ENCODE measurements at regions not wholly inside any gene's neighbourhood (a gene's known extent, or its start where the extent isn't known, plus 50 kb on each side); places are given as distances from the start of the nearest gene placed in this dataset.

- TF ChIP-seq CTCF (conservative IDR thresholded peaks at IDR 0.05; ENCODE audit: low read length) = no peak
- TF ChIP-seq EZH2phosphoT487 (IDR thresholded peaks at IDR 0.05; ENCODE audit: borderline replicate concordance) = no peak
- no peak overlapping the region for H2AFZ ChIP-seq (ENCODE audit: low read length)
- H3K9ac ChIP-seq (ENCODE audit: low read depth, low read length, poor library complexity, severe bottlenecking) = no peak overlapping the region
- no peaks in the 10 kb centered on the region for H3K27me3 ChIP-seq (ENCODE audit: insufficient read depth, low read length, poor library complexity, severe bottlenecking)
- H3K4me3 ChIP-seq (ENCODE audit: low read length, poor library complexity, severe bottlenecking) = no peak overlapping the region
- H3K36me3 ChIP-seq (ENCODE audit: insufficient read depth, low read length) = no peaks in the 10 kb centered on the region
- H3K4me1 ChIP-seq (ENCODE audit: insufficient read depth, low read length, poor library complexity, severe bottlenecking) = no peaks in the 10 kb centered on the region
- H3K9me2 ChIP-seq (replicated peaks; ENCODE audit: low read depth, low read length) = no peaks in the 10 kb centered on the region
- H3K79me2 ChIP-seq (ENCODE audit: insufficient read depth, low read length) = no peaks in the 10 kb centered on the region
- H4K20me1 ChIP-seq (ENCODE audit: insufficient read depth, low read length, poor library complexity, severe bottlenecking) = no peaks in the 10 kb centered on the region
- no peaks in the 10 kb centered on the region; the same call in 1 of the 2 replicates for H3K9me3 ChIP-seq (ENCODE audit: insufficient read depth, low read depth, low read length)
- H3F3A ChIP-seq (ENCODE audit: low read depth) = no peaks in the 10 kb centered on the region
- no peak overlapping the region for H3K4me2 ChIP-seq (ENCODE audit: low read depth, low read length, poor library complexity, severe bottlenecking)
Measured at GRCh38 chr12:115001571-115002180, 317.7 kb upstream of the TBX3 start.

GRCh38 chr12:115000038-115000437, 316.1 kb upstream of the TBX3 start:
- Histone ChIP-seq H3K27me3 (ENCODE audit: insufficient read depth, low read length, poor library complexity, severe bottlenecking) (no peaks in the 10 kb centered on the region), H3F3A (ENCODE audit: low read depth) (no peaks in the 10 kb centered on the region), H3K9me2 (replicated peaks; ENCODE audit: low read depth, low read length) (no peaks in the 10 kb centered on the region), H3K4me3 (ENCODE audit: low read length, poor library complexity, severe bottlenecking) (no peak overlapping the region), H3K4me2 (ENCODE audit: low read depth, low read length, poor library complexity, severe bottlenecking) (no peak overlapping the region), H2AFZ (ENCODE audit: low read length) (no peak overlapping the region), H3K9me3 (ENCODE audit: insufficient read depth, low read depth, low read length) (no peaks in the 10 kb centered on the region; the same call in 1 of the 2 replicates), H3K9ac (ENCODE audit: low read depth, low read length, poor library complexity, severe bottlenecking) (no peak overlapping the region), H3K4me1 (ENCODE audit: insufficient read depth, low read length, poor library complexity, severe bottlenecking) (no peaks in the 10 kb centered on the region), H3K79me2 (ENCODE audit: insufficient read depth, low read length) (no peaks in the 10 kb centered on the region), H4K20me1 (ENCODE audit: insufficient read depth, low read length, poor library complexity, severe bottlenecking) (no peaks in the 10 kb centered on the region), H3K36me3 (ENCODE audit: insufficient read depth, low read length) (no peaks in the 10 kb centered on the region)
- TF ChIP-seq EZH2phosphoT487 (IDR thresholded peaks at IDR 0.05; ENCODE audit: borderline replicate concordance) = no peak
- TF ChIP-seq CTCF (conservative IDR thresholded peaks at IDR 0.05; ENCODE audit: low read length) = no peak

- H3K9ac ChIP-seq (ENCODE audit: low read depth, low read length, poor library complexity, severe bottlenecking) = no peak overlapping the region
Measured at GRCh38 chr12:114998750-114999128, 314.8 kb upstream of the TBX3 start.

More at GRCh38 chr12:114998750-114999128, 314.8 kb upstream of the TBX3 start:
- Histone ChIP-seq H4K20me1 (ENCODE audit: insufficient read depth, low read length, poor library complexity, severe bottlenecking) (no peaks in the 10 kb centered on the region), H2AFZ (ENCODE audit: low read length) (no peak overlapping the region), H3K79me2 (ENCODE audit: insufficient read depth, low read length) (no peaks in the 10 kb centered on the region), H3K9me2 (replicated peaks; ENCODE audit: low read depth, low read length) (no peaks in the 10 kb centered on the region), H3K9me3 (ENCODE audit: insufficient read depth, low read depth, low read length) (no peaks in the 10 kb centered on the region; the same call in 1 of the 2 replicates), H3K27me3 (ENCODE audit: insufficient read depth, low read length, poor library complexity, severe bottlenecking) (no peaks in the 10 kb centered on the region), H3K4me3 (ENCODE audit: low read length, poor library complexity, severe bottlenecking) (no peak overlapping the region), H3K4me2 (ENCODE audit: low read depth, low read length, poor library complexity, severe bottlenecking) (no peak overlapping the region), H3F3A (ENCODE audit: low read depth) (no peaks in the 10 kb centered on the region), H3K36me3 (ENCODE audit: insufficient read depth, low read length) (no peaks in the 10 kb centered on the region), H3K4me1 (ENCODE audit: insufficient read depth, low read length, poor library complexity, severe bottlenecking) (no peaks in the 10 kb centered on the region)
- TF ChIP-seq CTCF (conservative IDR thresholded peaks at IDR 0.05; ENCODE audit: low read length) (no peak), EZH2phosphoT487 (IDR thresholded peaks at IDR 0.05; ENCODE audit: borderline replicate concordance) (no peak)

All from Loucy (cell line).